Astrocyte (in vitro differentiated cells and primary cell): ENCODE measurements at regions not wholly inside any gene's neighbourhood (a gene's known extent, or its start where the extent isn't known, plus 50 kb on each side); places are given as distances from the start of the nearest gene placed in this dataset.

Experiments used
- DNase-seq: peaks from one replicate; pipeline ENCODE4 v3.0.0-alpha.2; 2010; ENCODE audit warnings: low read depth
- FAIRE-seq: peaks from 2 replicates; lab custom pipeline; 2011; peaks lifted over from hg19 to GRCh38; lab: Jason Lieb, UNC
- H2AFZ ChIP-seq: 2 replicates; pipeline ENCODE4 v1.6.0; 2012; ENCODE audit warnings: low read depth, low read length, inconsistent platforms
- H3K27ac ChIP-seq: 2 replicates; pipeline ENCODE4 v1.5.1; 2011; ENCODE audit warnings: low read depth, low read length, inconsistent platforms
- H3K27me3 ChIP-seq: 2 replicates; pipeline ENCODE4 v1.6.0; 2011; ENCODE audit warnings: low read length, inconsistent platforms; ENCODE audit not compliant: insufficient read depth
- H3K36me3 ChIP-seq: 2 replicates; pipeline ENCODE4 v1.5.1; 2011; ENCODE audit warnings: low read length, inconsistent platforms; ENCODE audit not compliant: insufficient read depth
- H3K4me1 ChIP-seq: 2 replicates; pipeline ENCODE4 v1.5.1; 2011; ENCODE audit warnings: low read length, inconsistent platforms; ENCODE audit not compliant: insufficient read depth
- H3K4me2 ChIP-seq: 2 replicates; pipeline ENCODE4 v1.6.0; 2012; ENCODE audit warnings: low read length, inconsistent platforms
- H3K4me3 ChIP-seq: 2 replicates; pipeline ENCODE4 v1.5.1; 2011; ENCODE audit warnings: low read depth, mild to moderate bottlenecking, low read length, inconsistent platforms; ENCODE audit not compliant: insufficient read depth
- H3K79me2 ChIP-seq: 2 replicates; pipeline ENCODE4 v1.6.0; 2012; ENCODE audit warnings: mild to moderate bottlenecking, low read length, inconsistent platforms; ENCODE audit not compliant: insufficient read depth
- H3K9ac ChIP-seq: 2 replicates; pipeline ENCODE4 v1.6.0; 2012; ENCODE audit warnings: mild to moderate bottlenecking, low read length, inconsistent platforms
- H3K9me3 ChIP-seq: 2 replicates; pipeline ENCODE4 v1.5.1; 2012; ENCODE audit warnings: low read depth, mild to moderate bottlenecking, low read length, inconsistent platforms; ENCODE audit not compliant: insufficient read depth
- H4K20me1 ChIP-seq: 2 replicates; pipeline ENCODE4 v1.6.0; 2012; ENCODE audit warnings: low read length, inconsistent platforms; ENCODE audit not compliant: insufficient read depth
- H3K27ac Mint-ChIP-seq: one replicate; pipeline ENCODE4 v1.8.0; 2021; ENCODE audit warnings: mild to moderate bottlenecking, mixed read lengths; ENCODE audit not compliant: unreplicated experiment
- H3K27me3 Mint-ChIP-seq: one replicate; pipeline ENCODE4 v1.8.0; 2021; ENCODE audit warnings: low read depth, mixed read lengths; ENCODE audit not compliant: unreplicated experiment
- H3K36me3 Mint-ChIP-seq: one replicate; pipeline ENCODE4 v1.8.0; 2021; ENCODE audit warnings: low read depth, mixed read lengths; ENCODE audit not compliant: unreplicated experiment
- H3K4me1 Mint-ChIP-seq: one replicate; pipeline ENCODE4 v1.8.0; 2021; ENCODE audit warnings: low read depth, mixed read lengths; ENCODE audit not compliant: unreplicated experiment
- H3K4me3 Mint-ChIP-seq: one replicate; pipeline ENCODE4 v1.8.0; 2021; ENCODE audit warnings: mild to moderate bottlenecking, moderate library complexity, mixed read lengths; ENCODE audit not compliant: unreplicated experiment
- H3K9me3 Mint-ChIP-seq: one replicate; pipeline ENCODE4 v1.8.0; 2021; ENCODE audit warnings: mild to moderate bottlenecking, mixed read lengths; ENCODE audit not compliant: unreplicated experiment
- EZH2 ChIP-seq: IDR thresholded peaks from 2 replicates; pipeline ENCODE4 v1.6.1; 2012; ENCODE audit warnings: mild to moderate bottlenecking, low read length, inconsistent platforms; ENCODE audit not compliant: insufficient read depth
- TF ChIP-seq, protein P1 (sequence below): IDR thresholded peaks from 2 replicates; pipeline ENCODE4 v1.5.1; 2011; ENCODE audit warnings: low read depth, mild to moderate bottlenecking, inconsistent platforms, low read length, moderate library complexity; ENCODE audit not compliant: insufficient read depth

DNA sequence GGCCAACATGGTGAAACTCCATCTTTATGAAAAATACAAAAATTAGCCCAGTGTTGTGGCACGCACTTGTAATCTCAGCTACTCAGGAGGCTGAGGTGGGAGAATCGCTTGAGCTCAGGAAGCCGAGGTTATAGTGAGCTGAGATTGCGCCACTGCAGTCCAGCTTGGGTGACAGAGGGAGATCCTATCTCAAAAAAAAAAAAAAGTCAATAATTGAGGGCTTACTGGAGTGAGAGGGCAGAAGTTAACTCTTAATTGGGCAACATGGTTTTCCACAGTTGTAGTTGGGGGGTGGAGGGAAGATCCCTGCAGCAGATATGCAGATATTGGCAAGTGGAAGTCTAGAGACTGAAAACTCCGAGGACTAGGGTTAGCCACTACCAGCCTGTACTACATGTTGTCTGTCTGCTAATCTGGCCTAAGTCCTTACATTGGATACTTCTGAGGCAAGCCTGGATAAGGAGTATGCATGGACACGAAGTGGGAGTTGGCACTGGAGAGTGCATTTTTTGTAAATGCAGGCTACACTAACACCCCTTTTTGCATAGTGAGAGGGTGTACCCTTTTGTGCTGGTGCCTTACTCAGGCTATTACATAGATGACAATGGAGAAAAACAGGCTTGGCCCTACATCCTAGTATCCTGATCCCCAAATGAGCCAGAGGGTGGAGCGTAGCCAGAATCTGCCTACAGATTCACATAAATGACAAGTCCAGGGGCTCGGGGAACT is 89.0 kb upstream of the NIPBL start:
- Histone ChIP-seq H3K9me3 (no peaks in the 10 kb centered on the region), H3K79me2 (no peaks in the 10 kb centered on the region), H3K4me2 (no peak overlapping the region), H2AFZ (no peak overlapping the region), H3K4me3 (no peak overlapping the region), H4K20me1 (no peaks in the 10 kb centered on the region), H3K27ac (no peak overlapping the region), H3K27me3 (peaks cover 2% of the 10 kb centered on the region), H3K4me1 (no peaks in the 10 kb centered on the region), H3K36me3 (no peaks in the 10 kb centered on the region), H3K9ac (no peak overlapping the region)
- Mint-ChIP-seq H3K36me3 (no peaks in the 10 kb centered on the region), H3K4me1 (no peaks in the 10 kb centered on the region), H3K9me3 (no peaks in the 10 kb centered on the region), H3K4me3 (no peak overlapping the region), H3K27me3 (peaks cover 3% of the 10 kb centered on the region), H3K27ac (no peak overlapping the region)
- TF ChIP-seq, protein P1, sequence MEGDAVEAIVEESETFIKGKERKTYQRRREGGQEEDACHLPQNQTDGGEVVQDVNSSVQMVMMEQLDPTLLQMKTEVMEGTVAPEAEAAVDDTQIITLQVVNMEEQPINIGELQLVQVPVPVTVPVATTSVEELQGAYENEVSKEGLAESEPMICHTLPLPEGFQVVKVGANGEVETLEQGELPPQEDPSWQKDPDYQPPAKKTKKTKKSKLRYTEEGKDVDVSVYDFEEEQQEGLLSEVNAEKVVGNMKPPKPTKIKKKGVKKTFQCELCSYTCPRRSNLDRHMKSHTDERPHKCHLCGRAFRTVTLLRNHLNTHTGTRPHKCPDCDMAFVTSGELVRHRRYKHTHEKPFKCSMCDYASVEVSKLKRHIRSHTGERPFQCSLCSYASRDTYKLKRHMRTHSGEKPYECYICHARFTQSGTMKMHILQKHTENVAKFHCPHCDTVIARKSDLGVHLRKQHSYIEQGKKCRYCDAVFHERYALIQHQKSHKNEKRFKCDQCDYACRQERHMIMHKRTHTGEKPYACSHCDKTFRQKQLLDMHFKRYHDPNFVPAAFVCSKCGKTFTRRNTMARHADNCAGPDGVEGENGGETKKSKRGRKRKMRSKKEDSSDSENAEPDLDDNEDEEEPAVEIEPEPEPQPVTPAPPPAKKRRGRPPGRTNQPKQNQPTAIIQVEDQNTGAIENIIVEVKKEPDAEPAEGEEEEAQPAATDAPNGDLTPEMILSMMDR = no peak
- TF ChIP-seq EZH2 = no peak
- no peak for DNase-seq
- FAIRE-seq = no peak

DNA sequence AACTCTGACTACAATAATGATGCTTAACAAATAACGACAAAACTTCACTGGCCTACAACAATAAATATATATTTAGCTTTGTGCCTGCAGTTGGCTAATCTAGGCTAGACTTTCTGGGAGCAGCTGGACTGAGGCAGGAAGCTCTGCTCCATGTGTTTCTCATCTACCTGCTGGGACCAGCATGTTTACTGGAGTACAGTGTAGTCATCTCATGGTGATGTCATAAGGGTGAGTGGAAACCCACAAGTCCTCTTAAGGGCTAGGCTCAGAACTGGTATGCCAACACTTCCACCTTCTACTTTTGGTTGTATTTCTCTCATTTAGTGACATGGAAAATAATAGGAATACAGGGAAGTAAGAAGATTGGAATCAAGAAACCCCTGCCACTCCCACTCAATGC is 85.7 kb upstream of the NIPBL start:
- TF ChIP-seq EZH2 = no peak
- TF ChIP-seq, protein P1 = no peak
- Mint-ChIP-seq H3K27ac (no peak overlapping the region), H3K4me3 (no peak overlapping the region), H3K36me3 (no peaks in the 10 kb centered on the region), H3K9me3 (no peaks in the 10 kb centered on the region), H3K4me1 (no peaks in the 10 kb centered on the region), H3K27me3 (peaks cover 3% of the 10 kb centered on the region)
- DNase-seq (peak; percentile 6), FAIRE-seq (no peak)
- H3K27ac ChIP-seq = no peak overlapping the region
- no peak overlapping the region for H3K4me3 ChIP-seq
- H3K4me2 ChIP-seq = no peak overlapping the region
- H3K79me2 ChIP-seq = no peaks in the 10 kb centered on the region
- no peaks in the 10 kb centered on the region for H4K20me1 ChIP-seq
- no peak overlapping the region for H3K9ac ChIP-seq
- H3K36me3 ChIP-seq = no peaks in the 10 kb centered on the region
- H3K27me3 ChIP-seq = no peaks in the 10 kb centered on the region
- H3K4me1 ChIP-seq = no peaks in the 10 kb centered on the region
- H3K9me3 ChIP-seq = no peaks in the 10 kb centered on the region
- H2AFZ ChIP-seq = no peak overlapping the region

DNA sequence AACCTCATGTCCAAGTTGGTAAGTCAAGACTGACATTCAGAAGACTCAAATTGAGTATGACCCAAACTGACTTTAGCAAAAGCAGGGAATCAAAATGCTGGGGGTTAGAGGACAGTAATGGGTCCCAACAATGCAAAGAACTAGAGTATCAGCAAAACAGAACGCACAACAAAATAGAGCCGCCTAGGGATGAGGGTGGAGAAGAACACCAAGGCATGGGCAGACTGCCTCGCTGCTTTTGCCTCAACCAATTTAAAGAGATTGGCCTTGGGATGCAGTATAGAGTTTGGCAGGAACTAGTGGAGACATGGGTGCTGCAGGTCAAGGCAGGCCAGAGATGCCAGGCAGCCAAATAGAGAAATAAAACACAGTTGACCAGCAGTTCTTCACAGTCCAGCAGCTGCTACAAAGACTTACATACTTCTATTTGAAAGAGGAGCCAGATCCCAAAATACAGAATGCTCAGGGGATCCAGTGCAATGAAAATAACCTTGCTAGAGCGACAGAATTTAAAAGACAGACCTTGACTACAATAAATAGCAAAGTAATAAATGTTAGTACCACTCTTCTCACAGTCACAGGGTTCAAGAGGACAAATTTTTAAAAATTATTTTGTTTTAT is 83.9 kb upstream of the NIPBL start:
- FAIRE-seq = no peak
- no peak overlapping the region for H2AFZ ChIP-seq

More for the DNA sequence above, 83.9 kb upstream of the NIPBL start:
- H3K36me3 ChIP-seq = no peaks in the 10 kb centered on the region
- no peaks in the 10 kb centered on the region for H3K4me1 ChIP-seq
- H3K9ac ChIP-seq = no peak overlapping the region
- no peaks in the 10 kb centered on the region for H3K9me3 Mint-ChIP-seq
- no peaks in the 10 kb centered on the region for H4K20me1 ChIP-seq
- H3K27me3 Mint-ChIP-seq = peaks cover 3% of the 10 kb centered on the region
- H3K36me3 Mint-ChIP-seq = no peaks in the 10 kb centered on the region
- H3K27ac Mint-ChIP-seq = no peak overlapping the region
- no peak overlapping the region for H3K4me3 Mint-ChIP-seq
- no peaks in the 10 kb centered on the region for H3K4me1 Mint-ChIP-seq
- no peak for DNase-seq
- H3K9me3 ChIP-seq = no peaks in the 10 kb centered on the region
- no peak overlapping the region for H3K4me3 ChIP-seq
- no peaks in the 10 kb centered on the region for H3K79me2 ChIP-seq
- no peak overlapping the region for H3K27ac ChIP-seq
- no peak for TF ChIP-seq EZH2
- H3K27me3 ChIP-seq = no peaks in the 10 kb centered on the region
- H3K4me2 ChIP-seq = no peak overlapping the region
